ENCODE measurements at regions not wholly inside any gene's neighbourhood (a gene's known extent, or its start where the extent isn't known, plus 50 kb on each side); places are given as distances from the start of the nearest gene placed in this dataset.

- TF ChIP-seq MAFK (IDR thresholded peaks at IDR 0.05; ENCODE audit: low read depth, low read length) (no peak), SMC3 (IDR thresholded peaks at IDR 0.05; ENCODE audit: low read depth, low read length) (no peak), CEBPB (IDR thresholded peaks at IDR 0.05; ENCODE audit: low read depth, low read length) (no peak), POLR2A (IDR thresholded peaks at IDR 0.05; ENCODE audit: low read depth, low read length) (no peak), USF2 (IDR thresholded peaks at IDR 0.05; ENCODE audit: low read depth, low read length) (no peak), CHD1 (IDR thresholded peaks at IDR 0.05; ENCODE audit: low read depth, low read length) (no peak), MAZ (IDR thresholded peaks at IDR 0.05; ENCODE audit: borderline replicate concordance, low read depth, low read length) (no peak), RCOR1 (IDR thresholded peaks at IDR 0.05; ENCODE audit: insufficient replicate concordance, low read length) (no peak), MXI1 (IDR thresholded peaks at IDR 0.05; ENCODE audit: borderline replicate concordance, low read depth, low read length) (no peak), BHLHE40 (IDR thresholded peaks at IDR 0.05; ENCODE audit: low read depth, low read length) (no peak), RFX5 (IDR thresholded peaks at IDR 0.05; ENCODE audit: low read depth, low read length) (no peak), ELK1 (IDR thresholded peaks at IDR 0.05; ENCODE audit: borderline replicate concordance, low read depth, low read length) (no peak), CTCF (conservative IDR thresholded peaks at IDR 0.05; ENCODE audit: low read depth, low read length) (no peak), NFE2L2 (IDR thresholded peaks at IDR 0.05; ENCODE audit: low read depth, low read length) (no peak), FOS (IDR thresholded peaks at IDR 0.05; ENCODE audit: low read depth, low read length) (no peak), RAD21 (IDR thresholded peaks at IDR 0.05; ENCODE audit: low read length) (no peak)
- Histone ChIP-seq H2BK15ac (ENCODE audit: low read depth, low read length) (no peak overlapping the region), H3K36me3 (ENCODE audit: control insufficient read depth, insufficient read depth, low read length) (no peaks in the 10 kb centered on the region), H3K79me1 (ENCODE audit: low read depth in 1 of 2, low read length in 2 of 2) (no peaks in the 10 kb centered on the region), H3K14ac (replicated peaks; ENCODE audit: low read depth, low read length) (no peak overlapping the region), H3K4me2 (ENCODE audit: low read depth, low read length) (no peak overlapping the region), H4K91ac (ENCODE audit: insufficient read depth, low read depth, low read length) (no peak overlapping the region), H3K27ac (ENCODE audit: insufficient read depth, low read length) (no peak overlapping the region), H2BK20ac (ENCODE audit: low read depth, low read length) (no peak overlapping the region), H3K4me1 (ENCODE audit: control insufficient read depth, insufficient read depth, low read length) (no peaks in the 10 kb centered on the region), H2BK5ac (ENCODE audit: low read depth, low read length, poor library complexity, severe bottlenecking) (no peak overlapping the region), H2AK9ac (replicated peaks; ENCODE audit: low read depth, low read length, poor library complexity) (no peak overlapping the region), H3K4ac (ENCODE audit: low read depth, low read length) (no peak overlapping the region), H3K9ac (ENCODE audit: low read depth, low read length) (no peak overlapping the region), H2AFZ (replicated peaks; ENCODE audit: low read length, poor library complexity) (no peak overlapping the region), H4K5ac (ENCODE audit: low read depth, low read length) (no peak overlapping the region), H3K4me3 (ENCODE audit: insufficient read depth, low read depth, low read length) (no peak overlapping the region), H3K23ac (ENCODE audit: low read depth, low read length) (no peak overlapping the region), H2BK120ac (ENCODE audit: low read depth, low read length) (no peak overlapping the region), H4K20me1 (ENCODE audit: insufficient read depth, low read length) (no peaks in the 10 kb centered on the region), H2AK5ac (ENCODE audit: low read depth, low read length) (no peak overlapping the region), H4K8ac (ENCODE audit: low read depth in 2 of 2, low read length in 2 of 2) (no peak overlapping the region), H3K9me3 (ENCODE audit: control insufficient read depth, insufficient read depth, low read length) (no peaks in the 10 kb centered on the region), H3K56ac (ENCODE audit: extremely low read depth, insufficient read depth, low read length) (no peak overlapping the region), H3K9me1 (ENCODE audit: insufficient read depth, low read length) (no peaks in the 10 kb centered on the region), H3K27me3 (ENCODE audit: control insufficient read depth, insufficient read depth, low read length) (no peaks in the 10 kb centered on the region; the same call in 1 of the 2 replicates), H3K18ac (ENCODE audit: low read depth, low read length) (no peak overlapping the region)
- dilution Hi-C loops (cut with HindIII; ENCODE audit: low sequenced_read_pairs, unreplicated experiment) (no loop called here), in situ Hi-C loops (cut with MboI; ENCODE audit: low sequenced_read_pairs) (no loop called here), intact Hi-C loops (cut with micrococcal nuclease) (no loop called here)
- ChIA-PET CTCF (interaction anchor here (1.2 kb wide), 1 partner anchor 610 kb away, joined by 3 read pairs; no protein-coding TSS in a partner anchor), POLR2A (ENCODE audit: unreplicated experiment) (no interaction called here)
- no TSS peak for BruUV-seq (replicated peaks)
- DNase-seq (no peak), ATAC-seq (ENCODE audit: low read depth) (no peak)
- no CpG with 5 or more reads among the region's 4 CpGs for WGBS, 2 experiments (ENCODE audit: extremely low coverage in 2 of 2, insufficient read length in 1 of 2)
Observed at GRCh38 chr13:22285867-22286266, 615.0 kb downstream of the FGF9 start.
